MM.1S (cell line): ENCODE measurements at regions not wholly inside any gene's neighbourhood (a gene's known extent, or its start where the extent isn't known, plus 50 kb on each side); places are given as distances from the start of the nearest gene placed in this dataset.

Experiments used
- DNase-seq: peaks from one replicate; pipeline ENCODE4 v3.0.0-alpha.2; 2015
- H2AFZ ChIP-seq: fragments of 300-600 bp; sonication (generic); 2 replicates; pipeline ENCODE4 v1.6.0; 2016; ENCODE audit warnings: antibody characterized with exemption, low read length
- H3F3A ChIP-seq: fragments of 300-600 bp; sonication (generic); 2 replicates; pipeline ENCODE4 v1.6.1; 2016; ENCODE audit warnings: mild to moderate bottlenecking, antibody characterized with exemption, low read length, moderate library complexity, mixed read lengths; ENCODE audit not compliant: insufficient read depth
- H3K27ac ChIP-seq: fragments of 300-600 bp; sonication (generic); 2 replicates; pipeline ENCODE4 v1.5.1; 2016; ENCODE audit warnings: mild to moderate bottlenecking, low read length
- H3K27me3 ChIP-seq: fragments of 300-600 bp; sonication (generic); replicated peaks from 2 replicates; pipeline ENCODE4 v1.6.0; 2016; ENCODE audit warnings: low read length; ENCODE audit not compliant: insufficient read depth
- H3K36me3 ChIP-seq: fragments of 300-600 bp; sonication (generic); replicated peaks from 2 replicates; pipeline ENCODE4 v1.6.1; 2016; ENCODE audit warnings: mild to moderate bottlenecking, low read length, mixed read lengths; ENCODE audit not compliant: insufficient read depth
- H3K4me1 ChIP-seq: fragments of 300-600 bp; sonication (generic); 2 replicates; pipeline ENCODE4 v1.6.1; 2016; ENCODE audit warnings: low read length, mixed read lengths
- H3K4me2 ChIP-seq: fragments of 300-600 bp; sonication (generic); 2 replicates; pipeline ENCODE4 v1.6.0; 2016; ENCODE audit warnings: low read depth, low read length
- H3K4me3 ChIP-seq: fragments of 300-600 bp; sonication (generic); 2 replicates; pipeline ENCODE4 v1.5.1; 2016; ENCODE audit warnings: low read length, mixed read lengths
- H3K79me2 ChIP-seq: fragments of 300-600 bp; sonication (generic); 2 replicates; pipeline ENCODE4 v1.6.1; 2016; ENCODE audit warnings: mixed run types, low read length, mixed read lengths
- H3K9ac ChIP-seq: fragments of 300-600 bp; sonication (generic); 2 replicates; pipeline ENCODE4 v1.6.1; 2016; ENCODE audit warnings: low read length, mixed read lengths
- H3K9me2 ChIP-seq: fragments of 300-600 bp; sonication (generic); replicated peaks from 2 replicates; pipeline ENCODE4 v1.6.1; 2016; ENCODE audit warnings: mild to moderate bottlenecking, low read length, mixed read lengths; ENCODE audit not compliant: insufficient read depth
- H3K9me3 ChIP-seq: fragments of 300-600 bp; sonication (generic); replicated peaks from 2 replicates; pipeline ENCODE4 v1.6.1; 2016; ENCODE audit warnings: mild to moderate bottlenecking, low read length, mixed read lengths; ENCODE audit not compliant: insufficient read depth
- H4K20me1 ChIP-seq: fragments of 300-600 bp; sonication (generic); 2 replicates; pipeline ENCODE4 v1.6.1; 2016; ENCODE audit warnings: mild to moderate bottlenecking, low read length, moderate library complexity, mixed read lengths; ENCODE audit not compliant: insufficient read depth
- CTCF ChIP-seq: fragments of 300-600 bp; sonication (generic); IDR thresholded peaks from 2 replicates; pipeline ENCODE4 v1.5.1; 2016; ENCODE audit warnings: antibody characterized with exemption, low read length, mixed read lengths
- EZH2 ChIP-seq: fragments of 300-600 bp; sonication (generic); optimal IDR thresholded peaks from 2 replicates; pipeline ENCODE3; 2017; ENCODE audit warnings: low read depth, mild to moderate bottlenecking, antibody characterized with exemption, low read length, mixed read lengths
- EZH2phosphoT487 ChIP-seq: fragments of 300-600 bp; sonication (generic); IDR thresholded peaks from 2 replicates; pipeline ENCODE4 v1.6.1; 2018; ENCODE audit warnings: antibody characterized with exemption, low read length

- no peak overlapping the region for H3K9ac ChIP-seq
- no peak for TF ChIP-seq EZH2
- no peak for TF ChIP-seq EZH2phosphoT487
- no peak for TF ChIP-seq CTCF
- H2AFZ ChIP-seq, result no peak overlapping the region
- no peaks in the 10 kb centered on the region for H3K36me3 ChIP-seq
- no peaks in the 10 kb centered on the region for H3K4me1 ChIP-seq
- H3K79me2 ChIP-seq, result no peaks in the 10 kb centered on the region
- no peaks in the 10 kb centered on the region for H3K9me2 ChIP-seq
- DNase-seq, result no peak
- no peak overlapping the region for H3K27ac ChIP-seq
- no peaks in the 10 kb centered on the region for H3F3A ChIP-seq
- H3K9me3 ChIP-seq, result no peaks in the 10 kb centered on the region
- H4K20me1 ChIP-seq, result no peaks in the 10 kb centered on the region
- no peak overlapping the region for H3K4me3 ChIP-seq
- no peaks in the 10 kb centered on the region for H3K27me3 ChIP-seq
- no peak overlapping the region for H3K4me2 ChIP-seq
These were observed 652.7 kb upstream of the POM121L12 start for GRCh38 chr7:52382731-52383130.

- H3K4me3 ChIP-seq, result no peak overlapping the region
- no peaks in the 10 kb centered on the region for H4K20me1 ChIP-seq
- no peak for TF ChIP-seq EZH2
- TF ChIP-seq EZH2phosphoT487, result no peak
- TF ChIP-seq CTCF, result no peak
- no peak overlapping the region for H2AFZ ChIP-seq
- no peak for DNase-seq
- no peaks in the 10 kb centered on the region for H3K4me1 ChIP-seq
- no peak overlapping the region for H3K4me2 ChIP-seq
- no peaks in the 10 kb centered on the region for H3F3A ChIP-seq
- H3K36me3 ChIP-seq, result no peaks in the 10 kb centered on the region
- H3K27me3 ChIP-seq, result no peaks in the 10 kb centered on the region
- no peak overlapping the region for H3K9ac ChIP-seq
- H3K9me3 ChIP-seq, result no peaks in the 10 kb centered on the region
- H3K27ac ChIP-seq, result no peak overlapping the region
- H3K9me2 ChIP-seq, result no peaks in the 10 kb centered on the region
- no peaks in the 10 kb centered on the region for H3K79me2 ChIP-seq
These were observed 665.5 kb upstream of the POM121L12 start for GRCh38 chr7:52369922-52370321.

- Histone ChIP-seq H3K4me3 (no peak overlapping the region), H3K27me3 (no peaks in the 10 kb centered on the region), H3K36me3 (no peaks in the 10 kb centered on the region), H3K9me3 (no peaks in the 10 kb centered on the region), H3K9ac (no peak overlapping the region), H4K20me1 (no peaks in the 10 kb centered on the region), H3K79me2 (no peaks in the 10 kb centered on the region), H2AFZ (no peak overlapping the region), H3K4me2 (no peak overlapping the region), H3F3A (no peaks in the 10 kb centered on the region), H3K27ac (no peak overlapping the region), H3K9me2 (no peaks in the 10 kb centered on the region), H3K4me1 (no peaks in the 10 kb centered on the region)
- no peak for TF ChIP-seq EZH2phosphoT487
- TF ChIP-seq EZH2, result no peak
- TF ChIP-seq CTCF, result no peak
- no peak for DNase-seq
These were observed 670.1 kb upstream of the POM121L12 start for GRCh38 chr7:52365349-52365748.
